PC-3 (cell line): ENCODE measurements at regions not wholly inside any gene's neighbourhood (a gene's known extent, or its start where the extent isn't known, plus 50 kb on each side); places are given as distances from the start of the nearest gene placed in this dataset.

Experiments used
- EZH2 ChIP-seq: fragments of 300-600 bp; sonication (generic); IDR thresholded peaks from one replicate; pipeline ENCODE4 v1.6.1; 2017; ENCODE audit warnings: antibody characterized with exemption, mild to moderate bottlenecking, low read length; ENCODE audit not compliant: unreplicated experiment
- TF ChIP-seq, protein P1 (sequence below): fragments of 300-600 bp; sonication (generic); conservative IDR thresholded peaks from 2 replicates; pipeline ENCODE4 v1.5.1; 2017; ENCODE audit warnings: antibody characterized with exemption, low read depth, mild to moderate bottlenecking, low read length

DNA sequence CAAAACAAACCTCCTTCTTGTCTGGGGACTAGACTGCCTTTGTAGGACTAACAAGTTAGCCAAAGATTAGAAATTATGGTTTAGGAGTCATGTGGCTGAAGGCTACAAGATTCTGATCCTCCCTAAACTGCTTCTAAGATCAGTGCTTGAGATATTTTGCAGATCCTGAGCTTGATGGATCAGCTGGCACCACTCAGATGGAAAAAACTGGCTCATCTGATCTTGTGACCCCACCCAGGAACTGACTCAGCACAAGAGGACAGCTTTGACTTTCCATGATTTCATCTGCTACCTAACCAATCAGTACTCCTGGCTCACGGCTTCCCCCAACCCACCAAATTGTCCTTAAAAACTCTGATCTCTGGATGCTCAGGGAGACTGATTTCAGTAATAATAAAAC is 271.5 kb upstream of the TAC1 start:
- TF ChIP-seq, protein P1, sequence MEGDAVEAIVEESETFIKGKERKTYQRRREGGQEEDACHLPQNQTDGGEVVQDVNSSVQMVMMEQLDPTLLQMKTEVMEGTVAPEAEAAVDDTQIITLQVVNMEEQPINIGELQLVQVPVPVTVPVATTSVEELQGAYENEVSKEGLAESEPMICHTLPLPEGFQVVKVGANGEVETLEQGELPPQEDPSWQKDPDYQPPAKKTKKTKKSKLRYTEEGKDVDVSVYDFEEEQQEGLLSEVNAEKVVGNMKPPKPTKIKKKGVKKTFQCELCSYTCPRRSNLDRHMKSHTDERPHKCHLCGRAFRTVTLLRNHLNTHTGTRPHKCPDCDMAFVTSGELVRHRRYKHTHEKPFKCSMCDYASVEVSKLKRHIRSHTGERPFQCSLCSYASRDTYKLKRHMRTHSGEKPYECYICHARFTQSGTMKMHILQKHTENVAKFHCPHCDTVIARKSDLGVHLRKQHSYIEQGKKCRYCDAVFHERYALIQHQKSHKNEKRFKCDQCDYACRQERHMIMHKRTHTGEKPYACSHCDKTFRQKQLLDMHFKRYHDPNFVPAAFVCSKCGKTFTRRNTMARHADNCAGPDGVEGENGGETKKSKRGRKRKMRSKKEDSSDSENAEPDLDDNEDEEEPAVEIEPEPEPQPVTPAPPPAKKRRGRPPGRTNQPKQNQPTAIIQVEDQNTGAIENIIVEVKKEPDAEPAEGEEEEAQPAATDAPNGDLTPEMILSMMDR = no peak
- TF ChIP-seq EZH2 = no peak
